Astrocyte (in vitro differentiated cells and primary cell): ENCODE measurements at regions not wholly inside any gene's neighbourhood (a gene's known extent, or its start where the extent isn't known, plus 50 kb on each side); places are given as distances from the start of the nearest gene placed in this dataset.

Experiments used
- CTCF ChIP-seq: IDR thresholded peaks from 2 replicates; pipeline ENCODE4 v1.5.1; 2011; ENCODE audit warnings: low read depth, mild to moderate bottlenecking, inconsistent platforms, low read length, moderate library complexity; ENCODE audit not compliant: insufficient read depth
- EZH2 ChIP-seq: IDR thresholded peaks from 2 replicates; pipeline ENCODE4 v1.6.1; 2012; ENCODE audit warnings: mild to moderate bottlenecking, low read length, inconsistent platforms; ENCODE audit not compliant: insufficient read depth

- no peak for TF ChIP-seq EZH2
- TF ChIP-seq CTCF: no peak
These were observed 258.4 kb upstream of the DAPK1 start for GRCh38 chr9:87239312-87239711.
